Panc1 (cell line): ENCODE measurements at regions not wholly inside any gene's neighbourhood (a gene's known extent, or its start where the extent isn't known, plus 50 kb on each side); places are given as distances from the start of the nearest gene placed in this dataset.

Source experiments
- CTCF ChIP-seq: fragments of 450-650 bp; IDR thresholded peaks from 2 replicates; pipeline ENCODE4 v1.5.1; 2017; ENCODE audit warnings: mild to moderate bottlenecking
- POLR2AphosphoS5 ChIP-seq: IDR thresholded peaks from 2 replicates; pipeline ENCODE4 v1.6.1; 2012; ENCODE audit warnings: mild to moderate bottlenecking, low read depth, low read length, moderate library complexity
- REST ChIP-seq, 2 experiments: IDR thresholded peaks; 2 replicates each; pipeline ENCODE4 v1.6.1; 2011 to 2012; ENCODE audit warnings: low read depth in 2 of 2, control low read depth in 1 of 2, low read length in 1 of 2, mild to moderate bottlenecking in 1 of 2, moderate library complexity in 1 of 2; ENCODE audit not compliant: insufficient read depth in 1 of 2

GRCh38 chr2:104413890-104414289 is 440.0 kb upstream of the POU3F3 start:
- TF ChIP-seq CTCF (no peak), POLR2AphosphoS5 (no peak), REST (IDR thresholded peaks at IDR 0.05; ENCODE audit: insufficient read depth in 1 of 2, low read depth in 2 of 2, low read length in 1 of 2) (no peak)
